ENCODE measurements at regions not wholly inside any gene's neighbourhood (a gene's known extent, or its start where the extent isn't known, plus 50 kb on each side); places are given as distances from the start of the nearest gene placed in this dataset.

GRCh38 chr2:153604133-153604532 lies 125.6 kb upstream of the RPRM start:
- no peak overlapping the region for H4K5ac ChIP-seq (ENCODE audit: insufficient read length, low read depth, low read length)
- CTCF ChIA-PET (ENCODE audit: partially characterized antibody) = interaction anchor here (0.9 to 1.9 kb wide), 4 partner anchors 11 to 258 kb away, joined by 3 to 6 read pairs (median 4); no protein-coding TSS in a partner anchor
- H3K79me2 ChIP-seq (ENCODE audit: control insufficient read depth in 1 of 2, insufficient read depth in 2 of 2, low read length in 2 of 2) = no peaks in the 10 kb centered on the region
- no peak overlapping the region for H2BK12ac ChIP-seq (ENCODE audit: low read depth, low read length)
- H3K27ac ChIP-seq (ENCODE audit: low read depth, low read length) = no peak overlapping the region
- FAIRE-seq (no peak), DNase-seq (ENCODE audit: low read depth in 1 of 2, low spot score in 2 of 2) (no peak)
- H3K4ac ChIP-seq (replicated peaks; ENCODE audit: insufficient read length, low read depth, low read length) = no peak overlapping the region
- WGBS, 2 experiments (ENCODE audit: extremely low coverage in 1 of 2, insufficient coverage in 1 of 2, insufficient read length in 1 of 2, insufficient replicate concordance in 2 of 2, low coverage in 1 of 2, low lambda C conversion rate in 2 of 2, missing lambda C conversion rate in 1 of 2) = 80% methylated on average over 1 of the region's 1 CpG; no CpG with 5 or more reads in 1 of the 2 experiments
- H3K14ac ChIP-seq (ENCODE audit: insufficient read length) = no peak overlapping the region
- H3K9ac ChIP-seq (replicated peaks in 1 of 4; ENCODE audit: extremely low read depth in 1 of 4, low read depth in 3 of 4, low read length in 3 of 4) = no peak overlapping the region
- H3K9me3 ChIP-seq (ENCODE audit: insufficient read depth in 2 of 2, low read depth in 1 of 2, low read length in 1 of 2) = no peaks in the 10 kb centered on the region
- H4K20me1 ChIP-seq (replicated peaks in 1 of 2; ENCODE audit: control insufficient read depth in 1 of 2, insufficient read depth in 2 of 2, low read length in 2 of 2) = no peaks in the 10 kb centered on the region
- POLR2A ChIA-PET (ENCODE audit: partially characterized antibody) = no interaction called here
- no peak overlapping the region for H3K4me2 ChIP-seq (ENCODE audit: insufficient read depth in 1 of 2, low read depth in 2 of 2, low read length in 2 of 2)
- H2BK120ac ChIP-seq (replicated peaks; ENCODE audit: low read depth, low read length) = no peak overlapping the region
- H3K23ac ChIP-seq (ENCODE audit: insufficient read length) = no peak overlapping the region
- no peaks in the 10 kb centered on the region for H3K27me3 ChIP-seq (replicated peaks in 1 of 4; ENCODE audit: control insufficient read depth in 3 of 4, extremely low read depth in 1 of 4, insufficient read depth in 3 of 4, low read length in 3 of 4)
- H2AK5ac ChIP-seq (ENCODE audit: low read depth, low read length) = no peak overlapping the region
- no peak overlapping the region for H4K91ac ChIP-seq (replicated peaks; ENCODE audit: insufficient read length, low read length)
- H3K4me3 ChIP-seq (ENCODE audit: extremely low read depth in 1 of 4, insufficient read depth in 2 of 4, low read depth in 3 of 4, low read length in 4 of 4) = no peak overlapping the region
- H2AFZ ChIP-seq (ENCODE audit: low read length) = no peak overlapping the region
- H3K56ac ChIP-seq (replicated peaks; ENCODE audit: insufficient read length, low read depth, low read length) = no peak overlapping the region
- H2BK15ac ChIP-seq (ENCODE audit: low read length) = no peak overlapping the region
- H2BK20ac ChIP-seq (ENCODE audit: low read length) = no peak overlapping the region
- H2BK5ac ChIP-seq (ENCODE audit: low read depth, low read length) = no peak overlapping the region
- H3K23me2 ChIP-seq (ENCODE audit: low read depth, low read length) = no peaks in the 10 kb centered on the region
- no peaks in the 10 kb centered on the region for H3K4me1 ChIP-seq (replicated peaks in 1 of 4; ENCODE audit: control insufficient read depth in 3 of 4, insufficient read depth in 4 of 4, low read length in 3 of 4)
- TF ChIP-seq ATF2 (IDR thresholded peaks at IDR 0.05; ENCODE audit: low read length) = no peak
- TF ChIP-seq GABPA (IDR thresholded peaks at IDR 0.05; ENCODE audit: borderline replicate concordance, insufficient read depth, low read length) = no peak
- TF ChIP-seq POU5F1 (IDR thresholded peaks at IDR 0.05; ENCODE audit: low read depth, low read length) = no peak
- TF ChIP-seq MAFK (IDR thresholded peaks at IDR 0.05; ENCODE audit: low read depth, low read length) = no peak
- TF ChIP-seq POLR2A (IDR thresholded peaks at IDR 0.05; ENCODE audit: control extremely low read depth in 1 of 2, low read depth in 2 of 2, low read length in 2 of 2) = no peak
- TF ChIP-seq SIX5 (IDR thresholded peaks at IDR 0.05; ENCODE audit: low read depth, low read length) = no peak
- no peak for TF ChIP-seq POLR2AphosphoS5 (IDR thresholded peaks at IDR 0.05; ENCODE audit: low read depth, low read length)
- TF ChIP-seq TCF12 (IDR thresholded peaks at IDR 0.05; ENCODE audit: low read depth, low read length) = no peak
- TF ChIP-seq SP1 (IDR thresholded peaks at IDR 0.05; ENCODE audit: low read depth, low read length) = no peak
- no peak for TF ChIP-seq RXRA (IDR thresholded peaks at IDR 0.05; ENCODE audit: insufficient read depth, low read depth, low read length)
- TF ChIP-seq SIRT6 (IDR thresholded peaks at IDR 0.05; ENCODE audit: low read length) = no peak
- H3K79me1 ChIP-seq (ENCODE audit: low read depth, low read length) = no peaks in the 10 kb centered on the region
- H3K18ac ChIP-seq (ENCODE audit: extremely low read depth, low read length) = no peak overlapping the region
- no peaks in the 10 kb centered on the region for H3K36me3 ChIP-seq (ENCODE audit: control insufficient read depth in 2 of 4, insufficient read depth in 4 of 4, low read length in 3 of 4)
- no peak overlapping the region for H4K8ac ChIP-seq (ENCODE audit: extremely low read depth, insufficient read depth, low read length)
